DMS114 treated with DMSO at 0.1 percent for 48 hours (cell line): ENCODE measurements at regions not wholly inside any gene's neighbourhood (a gene's known extent, or its start where the extent isn't known, plus 50 kb on each side); places are given as distances from the start of the nearest gene placed in this dataset.

Experiments used
- DNase-seq: peaks from one replicate; lab custom pipeline; 2025; ENCODE audit not compliant: unreplicated experiment; lab: John Stamatoyannopoulos, UW

DNA sequence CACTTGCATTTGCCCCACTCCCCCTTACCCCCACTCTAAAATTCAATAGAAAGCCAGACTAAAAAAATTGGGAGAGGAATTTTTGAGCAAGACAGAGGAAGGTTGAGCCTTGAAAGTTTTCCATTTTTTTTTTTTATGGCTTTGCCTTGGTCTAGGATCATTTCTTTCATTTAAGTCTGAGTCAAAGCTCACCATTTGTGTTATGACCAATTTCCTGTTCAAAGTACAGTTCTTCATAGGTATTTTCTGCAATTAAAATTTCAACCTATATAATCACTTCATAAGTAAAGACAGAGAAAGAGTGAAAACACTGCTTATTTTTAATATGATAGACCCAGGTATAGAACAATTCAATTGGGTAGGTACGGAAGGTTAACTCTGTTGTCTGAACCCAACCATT is 436.6 kb upstream of the ADGRL2 start:
- DNase-seq: no peak

DNA sequence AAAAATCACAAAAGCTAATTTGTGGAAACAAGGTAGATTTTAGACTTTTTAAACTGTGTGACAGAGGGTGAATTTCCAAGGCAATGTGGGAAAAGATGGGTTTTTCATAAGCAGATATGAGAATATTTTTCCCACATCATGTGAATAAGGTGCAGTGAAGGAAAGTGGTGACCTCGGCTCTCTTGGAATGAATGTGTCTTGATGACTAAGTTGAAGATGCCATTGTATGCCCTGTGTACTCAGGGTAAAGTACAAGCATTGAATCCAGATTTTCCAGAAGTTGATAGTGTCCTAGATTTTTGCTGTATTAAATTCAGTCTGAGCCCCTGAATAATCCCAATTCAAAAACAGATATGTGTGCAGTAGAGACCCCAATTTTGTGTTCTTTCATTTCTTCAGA is 442.6 kb upstream of the ADGRL2 start:
- DNase-seq: no peak

DNA sequence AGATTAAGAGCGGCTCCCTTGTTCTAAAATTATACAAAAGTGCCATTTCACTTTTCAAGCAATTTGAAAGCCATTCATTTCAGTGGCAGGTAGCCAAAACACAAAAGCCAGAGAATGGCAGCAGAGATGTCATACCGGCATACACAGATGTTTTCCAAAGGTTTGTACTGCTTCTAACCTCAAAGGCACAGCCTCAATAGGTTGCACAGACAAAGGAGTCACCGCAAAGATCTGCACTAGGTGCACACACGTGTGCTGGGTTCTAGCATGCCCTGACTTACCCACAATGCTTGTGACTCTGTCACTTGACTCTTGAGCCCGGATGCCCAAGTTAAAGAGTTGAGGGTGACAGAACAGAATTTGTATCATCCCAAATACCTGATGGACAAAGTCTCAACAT is 448.9 kb upstream of the ADGRL2 start:
- DNase-seq: no peak

DNA sequence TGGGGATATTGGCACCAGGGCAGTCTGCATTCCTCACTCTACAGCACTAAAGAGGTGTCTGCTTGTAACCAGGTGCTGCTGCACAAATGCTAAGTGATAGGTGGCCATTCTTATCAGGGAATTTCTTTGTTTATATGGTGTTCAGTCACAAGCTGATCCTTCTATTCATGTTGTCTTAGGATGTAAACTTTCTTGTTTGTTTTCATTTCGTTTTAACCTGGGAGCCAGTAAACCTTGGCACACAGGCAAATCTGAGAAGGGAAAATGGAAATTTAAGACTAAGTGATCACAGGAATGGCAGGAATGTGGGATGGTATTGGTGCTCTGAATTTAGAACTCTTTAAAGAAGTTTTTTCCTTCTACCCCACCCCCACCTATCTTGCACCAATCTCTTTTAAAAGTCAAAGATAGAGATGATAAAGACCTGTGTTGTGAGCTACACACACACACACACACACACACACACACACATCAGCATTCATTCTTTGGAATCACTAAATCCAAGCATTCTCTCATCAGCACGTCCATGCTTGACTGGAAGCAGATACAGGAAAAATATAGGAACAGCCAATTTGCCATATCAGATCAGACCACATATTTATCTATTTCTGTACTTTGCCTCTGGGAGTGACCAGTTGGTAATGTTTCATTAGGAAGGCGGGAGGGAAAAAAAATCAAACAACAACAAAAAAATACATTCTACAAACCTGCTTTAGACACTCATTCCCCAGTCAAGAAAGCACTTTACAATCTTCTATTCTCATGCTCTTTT is 451.4 kb upstream of the ADGRL2 start:
- peak; percentile 80 for DNase-seq

DNA sequence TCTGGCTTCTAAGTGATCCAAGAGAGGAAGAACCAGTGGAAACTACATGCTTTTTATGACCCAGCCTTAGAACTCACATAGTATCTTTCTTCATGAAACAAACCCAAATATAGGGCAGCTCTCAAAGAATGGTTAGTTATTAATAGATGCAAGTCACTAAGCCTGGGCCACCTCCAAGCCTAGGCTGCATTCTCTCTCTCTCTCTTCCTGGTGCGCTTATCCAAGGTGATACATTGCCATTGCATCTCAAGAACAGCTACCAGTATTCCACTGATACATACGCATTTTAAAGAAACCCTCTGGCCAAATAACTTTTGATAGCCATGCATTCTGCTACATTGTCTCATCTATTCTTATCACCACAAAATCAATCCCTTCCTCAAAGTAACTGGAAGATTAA is 455.6 kb upstream of the ADGRL2 start:
- no peak for DNase-seq

DNA sequence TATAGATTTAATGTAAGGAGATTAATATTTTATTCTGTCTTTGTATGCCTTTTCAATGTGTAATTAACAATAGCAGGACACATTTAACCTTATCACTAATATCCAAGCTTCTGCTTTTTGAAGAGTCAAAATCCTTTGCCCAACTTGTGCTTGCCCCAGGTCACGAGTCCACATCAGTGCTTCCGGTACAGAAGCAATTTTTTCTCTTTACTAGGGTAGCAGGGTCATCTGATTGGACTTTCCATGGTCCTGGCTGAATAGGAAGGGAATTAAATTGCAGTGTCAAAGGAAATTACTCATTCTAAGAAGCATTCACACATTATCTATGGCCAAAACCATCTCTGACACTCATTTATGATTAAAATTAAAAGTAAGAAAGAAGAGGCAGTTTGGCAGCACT is 460.5 kb upstream of the ADGRL2 start:
- no peak for DNase-seq

DNA sequence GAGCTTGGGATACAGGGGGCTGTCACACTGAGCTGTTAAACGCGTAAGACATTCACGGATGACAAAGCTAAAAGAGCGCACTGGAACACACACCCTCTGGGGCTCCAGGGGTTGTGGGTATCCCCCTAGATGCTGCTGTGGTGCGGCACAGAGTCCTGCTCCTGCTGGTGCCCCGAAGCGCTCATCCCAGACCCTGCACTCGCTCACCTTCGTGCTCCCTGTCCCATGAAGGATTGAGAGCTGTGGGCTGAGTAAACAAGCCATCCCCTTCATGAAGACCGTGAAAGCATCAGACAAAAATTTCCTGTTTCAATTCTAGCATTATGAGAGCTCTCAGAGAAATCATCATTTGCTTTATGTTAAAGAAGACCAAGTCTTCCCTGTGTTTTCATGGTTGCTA is 463.5 kb upstream of the ADGRL2 start:
- no peak for DNase-seq

DNA sequence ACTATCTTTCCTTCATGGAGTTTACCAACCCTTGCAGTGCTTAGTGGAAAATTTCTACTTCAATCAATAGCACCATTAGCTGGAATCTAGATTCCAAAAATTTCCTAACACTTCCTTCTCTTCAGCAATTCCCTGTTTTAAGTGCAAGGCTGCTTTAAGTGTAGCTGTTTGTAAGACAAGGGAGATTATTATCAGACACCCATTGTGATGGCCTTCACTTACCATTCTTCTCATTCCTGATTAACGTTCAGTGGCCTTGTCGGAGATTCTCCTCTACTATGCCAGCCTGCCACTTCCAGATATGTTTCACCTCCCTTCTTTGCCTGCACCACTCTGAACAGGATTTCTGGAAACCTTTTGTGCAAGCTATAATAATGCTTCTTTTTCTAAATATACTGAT is 464.9 kb upstream of the ADGRL2 start:
- peak; percentile 82 for DNase-seq

DNA sequence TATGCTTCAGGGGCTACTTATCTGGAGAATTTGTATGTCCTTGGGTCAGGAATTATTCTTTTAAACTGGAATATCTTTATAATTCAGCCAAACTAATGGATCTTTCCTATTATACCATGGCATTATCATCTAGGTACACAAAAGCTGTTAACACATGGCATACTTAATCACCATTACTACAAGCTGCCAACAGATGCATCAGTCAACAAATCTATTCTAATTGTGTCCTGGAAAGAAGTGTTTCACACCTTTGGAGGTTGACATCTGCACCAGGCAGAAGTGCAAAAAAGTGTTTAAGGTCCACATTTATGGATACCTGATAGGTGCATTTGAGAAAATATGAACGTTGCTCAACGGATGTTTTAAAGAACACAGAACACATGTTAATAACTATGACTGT is 470.2 kb upstream of the ADGRL2 start:
- DNase-seq: no peak

DNA sequence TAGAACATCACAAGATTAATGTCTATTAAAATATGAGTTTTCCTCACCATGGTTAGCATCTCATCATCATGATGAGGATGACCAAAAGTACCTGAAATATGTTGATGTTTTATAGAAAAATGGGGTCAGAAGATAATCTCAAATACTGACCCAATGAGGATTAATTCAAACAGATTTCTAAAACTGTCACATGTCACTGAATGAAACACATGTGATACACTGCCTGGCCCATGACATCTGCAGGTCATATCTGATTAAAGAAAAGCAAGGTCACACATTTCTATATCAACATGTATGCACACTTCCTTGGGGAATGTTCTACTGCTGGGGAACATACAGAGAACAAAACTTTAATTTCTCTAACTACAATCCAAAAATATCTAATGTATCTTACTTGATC is 470.6 kb upstream of the ADGRL2 start:
- no peak for DNase-seq

DNA sequence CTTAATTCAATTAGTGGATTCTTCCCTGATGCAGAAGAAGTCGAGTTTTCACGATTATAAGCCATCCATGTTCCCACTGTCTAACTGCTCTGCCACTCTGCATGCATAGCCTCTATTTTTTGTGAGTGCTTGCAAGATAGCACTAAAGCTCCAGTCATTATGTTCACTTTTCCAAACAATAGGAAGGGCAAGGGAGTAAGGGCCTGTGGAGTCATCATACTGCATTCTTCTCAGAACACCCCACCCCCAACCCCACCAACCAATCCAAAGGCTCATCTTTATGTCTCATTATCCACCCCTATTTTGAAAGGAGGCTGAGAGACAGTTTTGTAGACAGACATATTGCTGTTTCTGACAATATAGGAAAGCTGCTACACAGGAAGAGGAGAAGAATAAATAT is 471.7 kb upstream of the ADGRL2 start:
- no peak for DNase-seq

DNA sequence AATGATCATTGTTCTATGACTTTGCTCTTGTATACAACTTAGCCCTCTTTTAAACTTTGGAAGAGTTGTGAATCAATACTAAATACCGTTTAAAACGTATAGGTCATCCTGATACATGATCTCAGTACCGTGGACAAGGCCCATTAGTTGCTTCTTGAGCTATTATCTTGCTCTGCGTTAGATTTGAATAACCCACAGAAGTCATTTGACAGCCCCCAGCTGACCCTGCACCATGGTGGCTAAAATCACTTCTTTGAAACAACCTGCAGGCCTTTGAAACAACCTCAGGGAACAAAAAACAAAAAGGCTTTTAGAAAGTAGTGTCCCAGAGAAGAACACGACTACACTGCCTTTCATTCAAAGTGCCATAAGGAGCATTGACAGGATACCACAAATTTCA is 473.0 kb upstream of the ADGRL2 start:
- peak; percentile 71 for DNase-seq

DNA sequence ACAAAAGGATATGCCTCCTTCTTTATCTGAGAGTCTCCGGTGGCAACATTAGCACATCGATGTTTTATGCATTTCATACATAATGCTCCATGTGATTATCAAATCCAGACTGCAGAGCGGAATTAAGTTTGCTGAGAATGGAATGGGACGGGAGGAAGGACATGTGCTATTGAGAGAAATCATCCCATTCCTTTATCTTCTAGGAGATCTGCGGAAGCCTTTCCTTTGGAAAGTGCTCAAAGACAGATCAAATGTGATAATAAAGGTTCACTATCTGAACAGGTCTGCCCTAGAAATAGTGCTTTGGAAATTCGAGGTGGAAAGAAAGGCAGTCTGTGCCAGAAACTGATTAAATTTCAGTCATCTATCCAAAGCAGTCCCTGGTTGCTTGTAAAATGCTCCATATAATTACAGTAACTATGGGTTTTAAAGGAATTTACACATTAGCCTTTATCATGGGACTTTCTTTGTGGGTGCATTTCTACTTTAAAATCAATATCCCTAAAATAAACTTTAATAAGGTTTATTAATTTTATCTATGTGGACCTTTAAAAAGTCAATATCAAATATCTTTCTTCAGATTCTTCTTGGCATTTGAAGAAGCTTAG is 473.5 kb upstream of the ADGRL2 start:
- no peak for DNase-seq

DNA sequence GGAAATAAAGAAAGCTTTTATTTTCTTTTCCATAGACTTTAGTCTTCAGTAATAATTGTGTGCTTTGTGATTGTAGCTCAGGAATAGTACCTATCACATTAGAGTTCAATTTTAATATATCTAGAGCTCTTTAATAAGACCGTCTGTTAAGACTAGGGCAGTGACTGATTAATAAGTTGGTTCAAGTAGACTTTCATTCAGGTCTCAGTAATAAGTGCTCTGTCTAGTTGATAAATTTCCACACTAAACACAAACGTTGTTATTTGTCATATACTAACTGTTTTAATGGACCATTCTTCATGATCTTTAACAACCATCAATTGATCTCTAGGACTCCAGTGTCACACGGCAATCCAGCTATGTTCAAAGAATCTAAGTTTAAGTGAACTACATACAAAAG is 474.5 kb upstream of the ADGRL2 start:
- DNase-seq: no peak

DNA sequence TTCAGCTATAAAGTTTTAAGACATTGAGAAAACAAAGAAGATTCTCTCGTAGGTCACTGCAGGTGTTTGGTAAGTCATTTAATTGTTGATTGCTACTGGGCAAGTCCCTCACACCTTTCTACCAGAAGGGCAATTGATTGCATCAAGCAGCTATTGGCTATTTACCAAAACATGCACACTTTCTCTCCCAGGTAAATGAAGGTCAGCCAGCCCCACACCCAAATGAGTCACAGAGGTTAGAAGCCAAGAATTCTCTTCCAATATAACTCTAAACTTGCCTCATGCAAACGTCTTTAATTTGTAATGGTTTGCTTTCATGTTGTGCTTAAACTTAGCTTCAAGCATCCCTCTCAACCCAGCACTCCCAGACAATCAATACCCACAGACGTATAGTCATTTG is 475.3 kb upstream of the ADGRL2 start:
- DNase-seq: no peak

DNA sequence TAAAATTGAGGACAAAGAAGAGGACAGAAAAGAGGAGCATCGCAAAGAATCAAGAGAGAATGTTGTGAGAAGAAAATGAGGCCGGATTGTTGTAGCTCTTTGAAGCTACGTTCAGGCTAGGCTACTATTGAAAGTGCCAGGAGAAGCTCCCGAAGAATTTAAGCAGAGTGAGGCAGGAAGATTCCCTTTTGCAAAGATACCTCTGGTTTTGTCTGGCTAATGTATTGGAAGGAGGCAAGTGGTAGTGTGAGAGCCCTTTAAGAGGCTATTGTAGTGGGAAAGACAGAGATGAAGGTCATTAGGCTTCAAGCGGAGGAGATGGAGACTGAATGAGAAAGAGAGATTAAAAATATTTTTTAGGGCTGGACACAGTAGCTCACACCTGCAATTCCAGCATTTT is 476.9 kb upstream of the ADGRL2 start:
- no peak for DNase-seq

DNA sequence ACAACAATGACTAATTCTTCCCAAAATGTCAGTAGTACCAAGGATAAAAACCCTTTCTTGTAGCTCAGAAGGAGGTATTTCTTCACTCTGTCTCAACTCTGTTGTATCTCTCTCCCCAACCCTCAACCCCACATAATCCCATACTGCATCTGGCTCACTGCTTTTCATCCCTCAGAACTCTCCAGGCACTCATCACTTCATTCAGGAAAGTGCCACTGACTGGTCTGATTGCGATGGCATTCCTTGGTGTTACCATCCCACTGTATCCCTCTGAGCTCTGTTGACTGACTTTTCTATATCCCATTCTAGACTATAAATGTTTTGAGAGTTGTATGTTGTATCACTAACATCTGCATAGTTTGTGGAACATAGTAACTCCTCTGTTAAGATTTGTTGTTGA is 483.5 kb upstream of the ADGRL2 start:
- DNase-seq: no peak

DNA sequence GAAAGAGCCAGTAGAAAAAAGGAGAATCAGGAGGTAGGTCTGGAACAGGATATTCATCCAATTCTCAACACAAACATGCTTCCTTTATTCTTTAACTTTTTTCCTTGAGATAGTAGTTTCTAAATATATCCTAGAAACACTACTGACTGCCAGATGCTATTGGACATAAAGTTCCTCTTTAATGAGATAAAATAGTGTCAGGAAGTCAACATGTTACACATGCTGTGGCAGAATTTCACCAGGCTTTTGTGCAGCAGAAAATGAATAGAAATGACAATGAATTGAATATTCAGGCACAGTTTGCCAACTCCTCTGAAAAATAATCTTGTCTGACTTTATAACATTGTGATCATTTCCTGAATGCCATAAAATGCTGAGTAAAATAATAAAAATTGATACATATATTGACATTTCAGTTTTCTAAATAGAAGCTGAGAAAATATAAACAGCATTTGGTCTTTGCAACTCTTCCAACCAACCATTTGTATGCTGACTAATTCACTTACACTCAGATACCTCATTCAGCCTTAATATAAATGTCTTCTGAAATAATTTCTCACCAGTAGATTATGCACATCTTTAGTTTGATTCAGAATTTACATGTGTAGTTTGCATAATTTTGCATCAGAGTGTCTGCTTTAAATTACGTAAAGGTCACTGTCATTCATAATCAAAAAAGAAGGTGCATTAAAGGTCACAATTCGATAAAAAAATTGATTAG is 486.1 kb upstream of the ADGRL2 start:
- no peak for DNase-seq

DNA sequence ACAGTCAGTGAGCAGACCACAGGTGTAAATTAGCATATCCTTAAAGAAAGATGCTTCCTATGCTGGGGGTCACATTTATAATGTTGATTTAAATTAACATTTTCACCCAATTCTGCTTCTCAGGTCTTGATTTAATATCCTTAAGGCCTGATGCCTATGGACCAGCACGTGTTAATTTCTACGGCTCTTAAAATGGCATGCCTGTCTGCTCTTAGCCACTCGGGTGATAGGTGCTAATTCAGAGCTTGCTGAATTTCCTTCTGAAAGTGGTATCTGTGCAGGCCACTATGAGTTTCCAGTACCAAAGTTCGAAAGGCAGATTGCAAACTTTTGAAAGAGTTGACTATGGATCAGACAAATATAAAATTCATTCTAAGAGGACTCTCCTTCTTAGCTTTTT is 487.4 kb upstream of the ADGRL2 start:
- DNase-seq: no peak

DNA sequence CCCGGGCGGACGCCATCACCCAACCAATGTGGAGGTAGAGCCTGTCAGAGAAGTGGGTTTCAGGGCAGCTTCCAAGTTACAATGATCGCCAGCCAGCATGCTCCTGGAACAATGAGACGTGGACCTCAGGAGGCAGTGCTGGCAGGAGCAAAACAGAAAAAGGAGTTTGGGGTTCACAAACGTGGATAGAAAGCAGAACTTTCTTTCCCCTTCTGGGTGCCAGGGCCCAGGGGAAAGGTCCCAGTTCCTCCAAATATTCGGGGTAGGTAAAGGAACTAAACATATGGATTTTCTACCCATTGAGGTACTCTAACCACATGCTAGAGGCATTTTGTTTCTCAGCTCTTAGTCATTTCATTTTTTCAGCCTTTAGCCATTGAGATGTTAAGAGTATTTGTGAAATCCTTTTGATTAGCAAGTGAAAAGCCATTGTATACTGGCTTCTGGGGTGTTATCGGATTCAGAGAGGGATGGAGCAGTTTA is 488.4 kb upstream of the ADGRL2 start:
- no peak for DNase-seq

DNA sequence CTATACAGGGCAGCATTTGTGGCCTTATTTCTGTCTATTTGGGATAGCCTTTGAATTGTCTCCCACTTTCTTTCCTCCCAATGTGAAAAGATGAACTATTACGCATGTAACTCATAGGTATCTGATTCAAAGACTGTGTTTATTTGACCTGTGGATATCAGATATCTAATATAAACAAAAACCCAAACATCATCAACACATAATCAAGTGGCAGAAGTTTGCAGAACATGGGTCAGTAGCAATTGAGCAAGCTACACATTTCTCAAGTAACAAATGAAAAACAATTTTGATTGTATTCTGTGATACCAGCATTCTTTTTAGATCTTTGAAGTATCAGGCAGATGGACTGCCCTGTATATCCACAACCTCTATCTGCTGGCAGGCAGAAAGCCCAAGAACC is 490.5 kb upstream of the ADGRL2 start:
- DNase-seq: no peak

DNA sequence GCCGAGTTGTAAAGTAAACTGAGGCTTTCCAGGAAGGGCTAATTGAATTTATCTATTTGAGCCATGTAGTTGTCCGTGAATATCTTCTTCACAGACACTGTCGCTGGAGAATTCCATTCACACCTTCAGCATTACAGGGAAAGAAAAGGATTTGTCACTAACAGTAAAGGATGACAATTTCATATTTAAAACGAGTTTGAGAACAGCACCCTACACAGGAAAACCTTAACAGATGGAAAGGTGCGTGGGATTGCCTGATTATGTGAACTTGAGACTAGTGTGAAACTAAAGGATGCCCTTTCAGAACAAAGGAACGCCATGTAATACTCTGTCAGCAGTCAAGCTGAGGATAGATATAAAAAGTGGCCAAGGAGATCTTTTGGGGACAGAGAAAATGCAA is 492.5 kb upstream of the ADGRL2 start:
- DNase-seq: peak; percentile 75
